HCT116 (cell line): ENCODE measurements at regions not wholly inside any gene's neighbourhood (a gene's known extent, or its start where the extent isn't known, plus 50 kb on each side); places are given as distances from the start of the nearest gene placed in this dataset.

Experiments
- ATAC-seq: fragments of 200-7000 bp; cut with Tn5 transposase; 2 replicates; pipeline ENCODE4 v1.9.1; 2020; ENCODE audit warnings: mild to moderate bottlenecking, moderate library complexity
- BruUV-seq: library from RNA; stranded (reverse); fragments of 400-500 nt; replicated peaks from 2 replicates; lab custom pipeline; 2021; lab: Mats Ljungman, UMichigan
- CTCF ChIA-PET: fragments of 300-600 bp; sonication (Branson Sonifier 250); formaldehyde crosslinking; loops from one replicate; lab custom pipeline; 2021; ENCODE audit warnings: antibody characterized with exemption; lab: Charles Lee
- POLR2A ChIA-PET: fragments of 300-600, 350-600 bp; sonication (Branson Sonifier 250); formaldehyde crosslinking; loops from one replicate; lab custom pipeline; 2021; ENCODE audit warnings: antibody characterized with exemption; lab: Charles Lee
- RAD21 ChIA-PET, 2 experiments: fragments of 300-600 bp; sonication (Branson Sonifier 250); formaldehyde crosslinking; loops; one replicate each; lab custom pipeline; 2023; ENCODE audit warnings: low total read pairs in 2 of 2; ENCODE audit not compliant: uncharacterized antibody in 2 of 2, unreplicated experiment in 2 of 2, low non-redundant PET in 1 of 2; lab: Charles Lee
- DNase-seq: peaks from one replicate; pipeline ENCODE4 v3.0.0-alpha.2; 2010; ENCODE audit warnings: low read depth, low spot score
- H2AFZ ChIP-seq: fragments of 200-600 bp; shearing (Covaris generic), sonication (generic); 2 replicates; pipeline ENCODE4 v1.6.1; 2017; ENCODE audit warnings: low read depth, mixed run types, mixed read lengths, antibody characterized with exemption, low read length; ENCODE audit not compliant: poor library complexity, severe bottlenecking
- H3K27ac ChIP-seq: 2 replicates; pipeline ENCODE4 v1.5.1; 2012; ENCODE audit warnings: low read depth, low read length
- H3K27me3 ChIP-seq: fragments of 200-600 bp; sonication (generic); 2 replicates; pipeline ENCODE4 v1.6.1; 2016; ENCODE audit warnings: mixed run types, low read length, mixed read lengths; ENCODE audit not compliant: insufficient read depth
- H3K36me3 ChIP-seq, 2 experiments: fragments of 200-500 bp in 1 of 2; fragments of 200-600 bp in 1 of 2; sonication (Bioruptor generic) in 1 of 2; sonication (generic) in 1 of 2; 2 replicates each; pipeline versions ENCODE4 v1.5.1 to v1.6.1; 2014 to 2016; ENCODE audit warnings: low read length in 2 of 2, inconsistent platforms in 1 of 2, mixed read lengths in 1 of 2, mixed run types in 1 of 2; ENCODE audit not compliant: insufficient read depth in 2 of 2, control insufficient read depth in 1 of 2
- H3K4me1 ChIP-seq, 2 experiments: fragments of 200-600 bp in 1 of 2; sonication (generic) in 1 of 2; 2 replicates each; pipeline versions ENCODE4 v1.5.1 to v1.6.1; 2012 to 2017; ENCODE audit warnings: low read length in 2 of 2, inconsistent platforms in 1 of 2, mild to moderate bottlenecking in 1 of 2, mixed read lengths in 1 of 2, mixed run types in 1 of 2, moderate library complexity in 1 of 2; ENCODE audit not compliant: insufficient read depth in 2 of 2, control insufficient read depth in 1 of 2
- H3K4me2 ChIP-seq: fragments of 200-600 bp; sonication (generic); 2 replicates; pipeline ENCODE4 v1.6.1; 2017; ENCODE audit warnings: mixed run types, low read length, mixed read lengths
- H3K4me3 ChIP-seq, 2 experiments: fragments of 200-600 bp in 1 of 2; sonication (generic) in 1 of 2; replicated peaks in 1 of 2; 2 replicates each; pipeline ENCODE4 v1.5.1; 2011 to 2016; ENCODE audit warnings: low read length in 2 of 2, control low read depth in 1 of 2, low read depth in 1 of 2, mild to moderate bottlenecking in 1 of 2, mixed read lengths in 1 of 2, mixed run types in 1 of 2
- H3K79me2 ChIP-seq: fragments of 200-600 bp; sonication (generic); 2 replicates; pipeline ENCODE4 v1.6.1; 2017; ENCODE audit warnings: mild to moderate bottlenecking, mixed run types, low read length, moderate library complexity, mixed read lengths; ENCODE audit not compliant: insufficient read depth
- H3K9ac ChIP-seq: fragments of 200-600 bp; sonication (generic); 2 replicates; pipeline ENCODE4 v1.6.1; 2016; ENCODE audit warnings: low read length, mixed read lengths
- H3K9me2 ChIP-seq: fragments of 200-600 bp; sonication (generic), shearing (Covaris generic); 2 replicates; pipeline ENCODE4 v1.6.1; 2017; ENCODE audit warnings: mixed run types, mild to moderate bottlenecking, moderate library complexity; ENCODE audit not compliant: insufficient read depth
- H3K9me3 ChIP-seq, 2 experiments: fragments of 200-500 bp in 1 of 2; fragments of 200-600 bp in 1 of 2; sonication (Bioruptor generic) in 1 of 2; sonication (generic) in 1 of 2; 2 replicates each; pipeline ENCODE4 v1.6.1; 2014 to 2017; ENCODE audit warnings: low read length in 2 of 2, mixed read lengths in 2 of 2, inconsistent platforms in 1 of 2, low read depth in 1 of 2, mild to moderate bottlenecking in 1 of 2, mixed run types in 1 of 2, moderate library complexity in 1 of 2; ENCODE audit not compliant: control insufficient read depth in 1 of 2, insufficient read depth in 1 of 2
- H4K20me1 ChIP-seq: fragments of 200-600 bp; sonication (generic), shearing (Covaris generic); 2 replicates; pipeline ENCODE4 v1.6.1; 2017; ENCODE audit warnings: mixed run types, mild to moderate bottlenecking, moderate library complexity; ENCODE audit not compliant: insufficient read depth
- JUND ChIP-seq: IDR thresholded peaks from 2 replicates; pipeline ENCODE4 v1.6.1; 2012
- RAD21 ChIP-seq: IDR thresholded peaks from 2 replicates; pipeline ENCODE4 v1.6.1; 2012; ENCODE audit warnings: low read depth, mild to moderate bottlenecking
- SIN3A ChIP-seq: IDR thresholded peaks from 2 replicates; pipeline ENCODE4 v1.6.1; 2012; ENCODE audit warnings: low read depth
- SP1 ChIP-seq: IDR thresholded peaks from 2 replicates; pipeline ENCODE4 v1.6.1; 2012; ENCODE audit warnings: low read depth
- TCF7L2 ChIP-seq: IDR thresholded peaks from 2 replicates; pipeline ENCODE4 v1.7.0; 2011; ENCODE audit warnings: borderline replicate concordance, inconsistent platforms; ENCODE audit not compliant: insufficient read depth, insufficient read length; ENCODE audit errors: extremely low read depth
- YY1 ChIP-seq: IDR thresholded peaks from 2 replicates; pipeline ENCODE4 v1.6.1; 2011; ENCODE audit warnings: low read length, low read depth, moderate library complexity, mild to moderate bottlenecking; ENCODE audit not compliant: insufficient replicate concordance; ENCODE audit errors: extremely low read depth
- ZFX ChIP-seq: fragments of 450-650 bp; IDR thresholded peaks from 2 replicates; pipeline ENCODE4 v1.6.1; 2017
- intact Hi-C: fragments of 100-400 bp; cut with micrococcal nuclease; formaldehyde crosslinking; loops from 2 replicates; pipeline ENCODE4 v1.10.0; 2022
- TF ChIP-seq, protein P1 (sequence below), 3 experiments: fragments of 200-600 bp in 1 of 3; sonication (generic) in 1 of 3; IDR thresholded peaks in 2 of 3; conservative IDR thresholded peaks in 1 of 3; 2 replicates each; pipeline ENCODE4 v1.5.1; 2012 to 2017; ENCODE audit warnings: low read depth in 2 of 3, low read length in 2 of 3, antibody characterized with exemption in 1 of 3, borderline replicate concordance in 1 of 3, control low read depth in 1 of 3, mild to moderate bottlenecking in 1 of 3, mixed read lengths in 1 of 3, mixed run types in 1 of 3, moderate library complexity in 1 of 3; ENCODE audit not compliant: insufficient read depth in 1 of 3
- TF ChIP-seq, protein P2 (sequence below): IDR thresholded peaks from 2 replicates; pipeline ENCODE4 v1.6.1; 2012
- TF ChIP-seq, protein P3 (sequence below): IDR thresholded peaks from 2 replicates; pipeline ENCODE4 v1.6.1; 2012; ENCODE audit warnings: low read depth

DNA sequence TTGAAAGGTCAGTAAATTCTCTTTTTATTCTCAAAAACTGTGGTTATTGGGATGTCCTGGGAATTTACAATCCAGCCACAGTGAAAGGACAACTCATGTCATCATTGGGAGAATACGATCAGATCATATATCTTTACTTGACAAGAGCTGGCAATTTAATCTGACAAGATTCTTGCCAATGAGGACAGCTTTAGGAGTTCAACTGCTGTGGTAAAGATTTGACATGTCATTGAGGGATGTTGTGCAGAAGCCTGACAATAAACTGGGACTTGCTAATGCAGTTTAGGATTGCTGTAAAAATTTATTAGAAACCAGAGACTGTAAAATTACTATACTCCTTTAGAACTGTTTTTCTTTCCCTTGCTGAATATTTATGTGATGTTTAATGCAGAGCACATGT lies 1131.0 kb downstream of the MAT2B start:
- intact Hi-C loops, result no loop called here
- H3K36me3 ChIP-seq, result no peaks in the 10 kb centered on the region
- ChIA-PET POLR2A (no interaction called here), RAD21 (no interaction called here), CTCF (no interaction called here)
- H3K9me3 ChIP-seq, result peaks cover 6 to 14% of the 10 kb centered on the region in 2 experiments; a peak in 2 of 4 replicates
- H3K4me2 ChIP-seq, result no peak overlapping the region
- H3K27ac ChIP-seq, result no peak overlapping the region
- H3K4me3 ChIP-seq, result no peak overlapping the region
- no TSS peak for BruUV-seq
- no peaks in the 10 kb centered on the region for H3K9me2 ChIP-seq
- no peak overlapping the region for H2AFZ ChIP-seq
- H3K9ac ChIP-seq, result no peak overlapping the region
- no peak for DNase-seq
- TF ChIP-seq ZFX (no peak), SIN3A (no peak), JUND (no peak), YY1 (no peak), TCF7L2 (no peak), RAD21 (no peak), SP1 (no peak)
- TF ChIP-seq, protein P1, sequence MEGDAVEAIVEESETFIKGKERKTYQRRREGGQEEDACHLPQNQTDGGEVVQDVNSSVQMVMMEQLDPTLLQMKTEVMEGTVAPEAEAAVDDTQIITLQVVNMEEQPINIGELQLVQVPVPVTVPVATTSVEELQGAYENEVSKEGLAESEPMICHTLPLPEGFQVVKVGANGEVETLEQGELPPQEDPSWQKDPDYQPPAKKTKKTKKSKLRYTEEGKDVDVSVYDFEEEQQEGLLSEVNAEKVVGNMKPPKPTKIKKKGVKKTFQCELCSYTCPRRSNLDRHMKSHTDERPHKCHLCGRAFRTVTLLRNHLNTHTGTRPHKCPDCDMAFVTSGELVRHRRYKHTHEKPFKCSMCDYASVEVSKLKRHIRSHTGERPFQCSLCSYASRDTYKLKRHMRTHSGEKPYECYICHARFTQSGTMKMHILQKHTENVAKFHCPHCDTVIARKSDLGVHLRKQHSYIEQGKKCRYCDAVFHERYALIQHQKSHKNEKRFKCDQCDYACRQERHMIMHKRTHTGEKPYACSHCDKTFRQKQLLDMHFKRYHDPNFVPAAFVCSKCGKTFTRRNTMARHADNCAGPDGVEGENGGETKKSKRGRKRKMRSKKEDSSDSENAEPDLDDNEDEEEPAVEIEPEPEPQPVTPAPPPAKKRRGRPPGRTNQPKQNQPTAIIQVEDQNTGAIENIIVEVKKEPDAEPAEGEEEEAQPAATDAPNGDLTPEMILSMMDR (IDR thresholded peaks at IDR 0.05 in 2 of 3, conservative IDR thresholded peaks at IDR 0.05 in 1 of 3; ENCODE audit: borderline replicate concordance in 1 of 3, insufficient read depth in 1 of 3, low read depth in 2 of 3, low read length in 2 of 3), result no peak
- TF ChIP-seq, protein P2, sequence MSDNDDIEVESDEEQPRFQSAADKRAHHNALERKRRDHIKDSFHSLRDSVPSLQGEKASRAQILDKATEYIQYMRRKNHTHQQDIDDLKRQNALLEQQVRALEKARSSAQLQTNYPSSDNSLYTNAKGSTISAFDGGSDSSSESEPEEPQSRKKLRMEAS, result no peak
- TF ChIP-seq, protein P3, sequence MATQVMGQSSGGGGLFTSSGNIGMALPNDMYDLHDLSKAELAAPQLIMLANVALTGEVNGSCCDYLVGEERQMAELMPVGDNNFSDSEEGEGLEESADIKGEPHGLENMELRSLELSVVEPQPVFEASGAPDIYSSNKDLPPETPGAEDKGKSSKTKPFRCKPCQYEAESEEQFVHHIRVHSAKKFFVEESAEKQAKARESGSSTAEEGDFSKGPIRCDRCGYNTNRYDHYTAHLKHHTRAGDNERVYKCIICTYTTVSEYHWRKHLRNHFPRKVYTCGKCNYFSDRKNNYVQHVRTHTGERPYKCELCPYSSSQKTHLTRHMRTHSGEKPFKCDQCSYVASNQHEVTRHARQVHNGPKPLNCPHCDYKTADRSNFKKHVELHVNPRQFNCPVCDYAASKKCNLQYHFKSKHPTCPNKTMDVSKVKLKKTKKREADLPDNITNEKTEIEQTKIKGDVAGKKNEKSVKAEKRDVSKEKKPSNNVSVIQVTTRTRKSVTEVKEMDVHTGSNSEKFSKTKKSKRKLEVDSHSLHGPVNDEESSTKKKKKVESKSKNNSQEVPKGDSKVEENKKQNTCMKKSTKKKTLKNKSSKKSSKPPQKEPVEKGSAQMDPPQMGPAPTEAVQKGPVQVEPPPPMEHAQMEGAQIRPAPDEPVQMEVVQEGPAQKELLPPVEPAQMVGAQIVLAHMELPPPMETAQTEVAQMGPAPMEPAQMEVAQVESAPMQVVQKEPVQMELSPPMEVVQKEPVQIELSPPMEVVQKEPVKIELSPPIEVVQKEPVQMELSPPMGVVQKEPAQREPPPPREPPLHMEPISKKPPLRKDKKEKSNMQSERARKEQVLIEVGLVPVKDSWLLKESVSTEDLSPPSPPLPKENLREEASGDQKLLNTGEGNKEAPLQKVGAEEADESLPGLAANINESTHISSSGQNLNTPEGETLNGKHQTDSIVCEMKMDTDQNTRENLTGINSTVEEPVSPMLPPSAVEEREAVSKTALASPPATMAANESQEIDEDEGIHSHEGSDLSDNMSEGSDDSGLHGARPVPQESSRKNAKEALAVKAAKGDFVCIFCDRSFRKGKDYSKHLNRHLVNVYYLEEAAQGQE, result no peak
- TF ChIP-seq, all 23 proteins: peak for 0
- Histone ChIP-seq H3K4me1 (no peaks in the 10 kb centered on the region), H3K79me2 (no peaks in the 10 kb centered on the region), H3K27me3 (no peaks in the 10 kb centered on the region), H4K20me1 (no peaks in the 10 kb centered on the region)
- ATAC-seq, result no peak
